ENCODE measurements at regions not wholly inside any gene's neighbourhood (a gene's known extent, or its start where the extent isn't known, plus 50 kb on each side); places are given as distances from the start of the nearest gene placed in this dataset.

- Mint-ChIP-seq H3K4me3 (no peak overlapping the region), H3K27ac (no peak overlapping the region), H3K36me3 (no peaks in the 10 kb centered on the region), H3K9me3 (peaks cover 0 to 4% (median 0%) of the 10 kb centered on the region in 9 donors), H3K4me1 (no peaks in the 10 kb centered on the region), H3K27me3 (peaks cover 5 to 61% (median 15%) of the 10 kb centered on the region in 5 donors)
- DNase-seq (no peak), ATAC-seq (no peak)
- POLR2A ChIA-PET = no interaction called here
Observed at GRCh38 chr1:162984699-162985098, 84.5 kb upstream of the RGS4 start.

DNA sequence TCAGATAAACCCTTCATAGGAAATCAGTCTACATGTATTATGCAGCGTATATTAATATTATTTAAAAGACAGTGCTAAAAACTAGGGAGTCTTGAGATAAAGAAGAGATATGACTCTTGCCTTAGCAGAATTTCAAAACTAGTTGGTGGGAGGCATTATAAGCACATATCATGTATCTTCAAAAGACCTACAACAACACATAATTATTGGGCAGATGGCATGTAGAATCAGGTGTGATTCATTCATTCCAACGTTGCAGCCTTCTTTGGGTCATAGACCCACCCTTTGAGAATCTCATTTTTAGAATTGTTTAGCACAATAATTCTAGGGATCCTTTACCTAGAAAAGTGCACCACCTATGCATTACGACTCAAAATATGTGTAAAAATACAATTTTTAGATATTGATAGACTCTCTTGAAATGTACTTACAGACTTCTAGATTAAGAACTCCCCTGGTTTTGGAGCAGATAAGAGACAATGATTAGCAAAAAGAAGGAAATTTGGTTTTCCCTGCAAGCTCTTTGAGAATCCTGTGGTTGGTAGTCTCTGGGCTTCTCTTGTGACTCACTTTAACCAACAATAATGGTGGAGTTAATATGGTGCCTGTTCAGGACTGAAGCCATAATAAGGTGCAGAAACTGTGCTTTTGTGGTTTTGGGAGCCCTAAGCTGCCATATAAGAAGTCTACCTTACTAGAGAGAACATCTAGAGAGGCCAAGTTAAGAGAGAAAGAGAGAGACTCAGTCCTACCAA lies 85.3 kb upstream of the RGS4 start:
- no peak overlapping the region for H3K27ac Mint-ChIP-seq
- H3K27me3 Mint-ChIP-seq = peaks cover 4 to 53% (median 10%) of the 10 kb centered on the region in 5 donors
- ATAC-seq = no peak
- no peaks in the 10 kb centered on the region for H3K4me1 Mint-ChIP-seq
- peaks cover 0 to 4% (median 0%) of the 10 kb centered on the region in 9 donors for H3K9me3 Mint-ChIP-seq
- H3K4me3 Mint-ChIP-seq = no peak overlapping the region
- POLR2A ChIA-PET = no interaction called here
- no peaks in the 10 kb centered on the region for H3K36me3 Mint-ChIP-seq
- no peak for DNase-seq

DNA sequence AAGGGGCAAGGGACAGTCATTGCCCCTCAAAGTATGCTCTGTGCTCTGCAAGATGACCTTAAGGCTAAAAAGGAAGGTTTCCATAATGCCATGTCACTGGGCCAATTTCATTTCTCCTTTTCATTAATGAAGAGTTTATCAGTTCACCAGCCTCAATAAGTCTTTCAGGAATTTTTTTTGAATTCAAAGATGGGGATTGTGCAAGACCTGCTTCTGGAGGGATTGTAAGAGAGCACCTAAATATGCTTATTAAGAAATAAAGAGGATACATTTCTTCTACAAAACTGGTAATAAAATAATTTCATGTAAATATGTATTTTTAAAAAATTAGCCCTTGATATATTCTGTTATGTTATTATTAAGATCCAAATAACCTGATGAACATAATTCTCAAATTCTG lies 86.8 kb upstream of the RGS4 start:
- no peak overlapping the region for H3K4me3 Mint-ChIP-seq
- POLR2A ChIA-PET = no interaction called here
- no peak for ATAC-seq
- no peaks in the 10 kb centered on the region for H3K4me1 Mint-ChIP-seq
- H3K27ac Mint-ChIP-seq = no peak overlapping the region
- no peaks in the 10 kb centered on the region for H3K36me3 Mint-ChIP-seq
- H3K27me3 Mint-ChIP-seq = peaks cover 2 to 38% (median 6%) of the 10 kb centered on the region in 5 donors
- DNase-seq = no peak
- H3K9me3 Mint-ChIP-seq = peaks cover 0 to 5% (median 0%) of the 10 kb centered on the region in 9 donors

DNA sequence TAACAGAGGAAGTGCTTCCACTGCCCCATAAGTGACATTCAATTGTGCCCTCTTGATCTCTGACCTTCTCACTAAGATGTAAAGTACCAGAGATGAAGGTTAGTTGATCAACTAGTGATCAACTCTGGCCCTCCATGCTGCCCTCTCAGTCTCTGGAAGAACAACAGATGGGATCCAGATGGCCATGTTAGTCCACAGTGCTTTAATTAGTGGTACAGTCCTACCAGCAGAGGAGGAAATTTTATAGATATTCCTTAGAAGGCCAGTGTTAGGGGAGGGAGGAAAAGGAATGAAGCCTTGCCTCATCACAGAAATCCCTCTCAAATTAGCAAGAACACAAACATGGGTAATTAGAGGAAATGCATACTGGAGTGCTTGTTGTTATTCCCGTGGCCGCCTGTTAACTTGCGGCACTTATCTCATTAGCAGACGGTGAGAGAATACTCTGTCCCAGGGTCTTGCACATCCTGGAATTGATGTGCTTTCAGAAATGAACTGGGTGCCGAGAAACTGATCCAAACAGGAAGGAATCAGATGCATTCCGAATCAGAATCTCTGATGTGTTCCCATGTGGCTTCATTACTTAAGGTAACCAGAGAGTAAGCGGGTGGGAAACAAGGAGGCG lies 91.1 kb upstream of the RGS4 start:
- POLR2A ChIA-PET = no interaction called here
- peaks cover 0 to 18% (median 4%) of the 10 kb centered on the region in 5 donors for H3K27me3 Mint-ChIP-seq
- no peak overlapping the region for H3K4me3 Mint-ChIP-seq
- H3K9me3 Mint-ChIP-seq = peaks cover 0 to 5% (median 0%) of the 10 kb centered on the region in 9 donors
- no peaks in the 10 kb centered on the region for H3K36me3 Mint-ChIP-seq
- H3K27ac Mint-ChIP-seq = no peak overlapping the region
- ATAC-seq (no peak), DNase-seq (no peak)
- H3K4me1 Mint-ChIP-seq = no peaks in the 10 kb centered on the region

GRCh38 chr1:162976628-162977027 lies 92.5 kb upstream of the RGS4 start:
- peaks cover 0 to 5% (median 0%) of the 10 kb centered on the region in 9 donors for H3K9me3 Mint-ChIP-seq
- H3K4me1 Mint-ChIP-seq = no peaks in the 10 kb centered on the region
- POLR2A ChIA-PET = no interaction called here
- H3K36me3 Mint-ChIP-seq = no peaks in the 10 kb centered on the region
- peaks cover 0 to 16% (median 5%) of the 10 kb centered on the region in 5 donors for H3K27me3 Mint-ChIP-seq
- no peak overlapping the region for H3K4me3 Mint-ChIP-seq
- ATAC-seq = no peak
- DNase-seq = no peak
- no peak overlapping the region for H3K27ac Mint-ChIP-seq

DNA sequence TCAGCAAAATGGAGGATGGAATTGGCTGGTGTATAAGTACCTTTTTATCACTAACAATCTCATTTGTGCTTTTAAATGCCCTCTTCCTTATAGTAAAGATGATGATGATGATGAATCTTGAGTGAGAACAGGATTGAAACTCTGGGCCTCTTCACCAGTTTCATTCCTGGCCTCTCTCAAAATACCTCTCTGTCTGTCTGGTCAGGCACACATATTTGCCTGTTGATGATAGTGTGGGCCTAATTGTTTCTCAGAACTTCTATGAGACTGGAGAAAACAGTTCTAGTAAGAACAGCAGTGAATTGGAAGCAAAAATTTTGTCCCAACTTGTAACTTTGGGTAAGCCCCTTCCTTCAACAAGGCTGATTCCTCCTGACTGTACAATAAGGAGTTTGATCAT lies 94.4 kb upstream of the RGS4 start:
- Mint-ChIP-seq H3K27me3 (peaks cover 0 to 13% (median 8%) of the 10 kb centered on the region in 5 donors), H3K4me3 (no peak overlapping the region), H3K9me3 (peaks cover 0 to 5% (median 0%) of the 10 kb centered on the region in 9 donors), H3K27ac (no peak overlapping the region), H3K36me3 (no peaks in the 10 kb centered on the region), H3K4me1 (no peaks in the 10 kb centered on the region)
- DNase-seq (no peak), ATAC-seq (no peak)
- POLR2A ChIA-PET = no interaction called here

GRCh38 chr1:162973381-162973795 lies 95.8 kb upstream of the RGS4 start:
- Mint-ChIP-seq H3K27me3 (peaks cover 0 to 16% (median 12%) of the 10 kb centered on the region in 5 donors), H3K4me1 (no peaks in the 10 kb centered on the region), H3K4me3 (no peak overlapping the region), H3K9me3 (no peaks in the 10 kb centered on the region), H3K36me3 (no peaks in the 10 kb centered on the region), H3K27ac (no peak overlapping the region)
- no peak for ATAC-seq
- DNase-seq = no peak
- POLR2A ChIA-PET = no interaction called here

GRCh38 chr1:162972773-162973172 lies 96.4 kb upstream of the RGS4 start:
- Mint-ChIP-seq H3K36me3 (no peaks in the 10 kb centered on the region), H3K4me3 (no peak overlapping the region), H3K27me3 (peaks cover 0 to 16% (median 8%) of the 10 kb centered on the region in 5 donors), H3K9me3 (no peaks in the 10 kb centered on the region), H3K27ac (no peak overlapping the region), H3K4me1 (no peaks in the 10 kb centered on the region)
- ATAC-seq = no peak
- DNase-seq = no peak
- POLR2A ChIA-PET = no interaction called here

DNA sequence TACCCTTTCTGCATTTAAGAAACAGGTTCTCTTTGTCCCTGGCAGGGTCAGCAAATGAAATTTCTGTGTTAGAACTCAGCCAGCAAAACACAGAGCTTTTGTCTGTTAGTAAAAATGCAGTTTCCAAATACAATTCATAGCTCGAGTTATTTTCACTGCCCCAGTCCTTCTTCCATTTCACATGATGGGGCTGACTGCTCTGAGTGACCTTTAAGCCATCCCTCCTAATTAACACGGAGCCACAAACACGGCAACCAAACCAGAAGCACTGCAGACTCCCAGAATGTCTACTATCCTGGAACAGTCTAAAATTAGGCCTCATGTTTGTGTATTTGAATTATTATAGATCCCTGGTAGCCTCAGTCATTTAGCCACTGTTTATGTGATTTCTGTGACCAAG lies 99.1 kb upstream of the RGS4 start:
- Mint-ChIP-seq H3K4me1 (no peaks in the 10 kb centered on the region), H3K27ac (no peak overlapping the region), H3K4me3 (no peak overlapping the region), H3K36me3 (no peaks in the 10 kb centered on the region), H3K9me3 (no peaks in the 10 kb centered on the region), H3K27me3 (peaks cover 0 to 16% (median 7%) of the 10 kb centered on the region in 5 donors)
- ATAC-seq (no peak), DNase-seq (no peak)
- POLR2A ChIA-PET = no interaction called here

DNA sequence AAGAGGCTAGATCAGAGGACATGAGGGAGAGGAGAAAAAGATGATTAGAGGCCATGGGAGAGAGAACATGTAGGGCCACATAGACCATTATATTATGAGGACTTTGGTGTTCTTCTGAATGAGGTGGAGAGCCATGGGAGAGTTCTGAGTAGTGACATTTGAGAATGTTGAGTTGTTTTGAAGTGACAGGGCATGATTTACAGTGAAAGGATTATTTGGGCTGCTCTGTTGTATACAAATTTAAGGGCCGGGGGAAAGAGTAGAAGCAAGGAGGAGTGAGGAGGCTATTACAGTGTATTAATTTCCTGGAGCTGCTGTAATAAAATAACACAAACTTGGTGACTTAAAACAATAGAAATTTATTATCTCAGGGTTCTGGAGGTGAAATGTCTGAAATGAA lies 102.5 kb upstream of the RGS4 start:
- POLR2A ChIA-PET = no interaction called here
- ATAC-seq = no peak
- no peak overlapping the region for H3K27ac Mint-ChIP-seq
- H3K4me3 Mint-ChIP-seq = no peak overlapping the region
- no peak for DNase-seq
- peaks cover 1 to 12% (median 9%) of the 10 kb centered on the region in 5 donors for H3K27me3 Mint-ChIP-seq
- peaks cover 0 to 10% (median 4%) of the 10 kb centered on the region in 9 donors for H3K9me3 Mint-ChIP-seq
- H3K4me1 Mint-ChIP-seq = no peaks in the 10 kb centered on the region
- H3K36me3 Mint-ChIP-seq = no peaks in the 10 kb centered on the region

DNA sequence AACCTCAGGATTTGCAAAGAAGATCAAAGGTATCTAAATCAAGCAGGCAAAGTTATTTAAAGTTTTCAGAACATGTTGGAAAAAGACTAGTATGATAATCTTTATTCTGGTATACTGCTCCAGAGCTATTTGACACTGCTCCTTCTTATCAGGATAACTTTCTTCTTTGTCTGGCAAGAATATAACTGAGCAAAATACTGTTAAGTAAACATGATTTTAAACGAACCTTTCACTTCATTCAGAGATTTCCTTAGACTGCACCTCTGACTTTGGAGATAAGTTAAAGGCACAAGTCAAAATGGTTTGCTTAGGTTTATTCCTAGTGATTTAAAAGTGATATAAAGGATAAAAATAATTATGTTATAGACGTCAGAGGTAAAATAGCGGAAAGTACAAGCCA lies 103.9 kb upstream of the CCDC190 start:
- POLR2A ChIA-PET = no interaction called here
- Mint-ChIP-seq H3K4me1 (no peaks in the 10 kb centered on the region), H3K27me3 (peaks cover 0 to 11% (median 7%) of the 10 kb centered on the region in 5 donors), H3K27ac (no peak overlapping the region), H3K36me3 (no peaks in the 10 kb centered on the region), H3K4me3 (no peak overlapping the region), H3K9me3 (peaks cover 0 to 10% (median 4%) of the 10 kb centered on the region in 9 donors)
- no peak for DNase-seq
- ATAC-seq = no peak

GRCh38 chr1:162956922-162957321 lies 95.9 kb upstream of the CCDC190 start:
- DNase-seq (no peak), ATAC-seq (no peak)
- H3K36me3 Mint-ChIP-seq = no peaks in the 10 kb centered on the region
- POLR2A ChIA-PET = no interaction called here
- peaks cover 0 to 3% (median 0%) of the 10 kb centered on the region in 9 donors for H3K9me3 Mint-ChIP-seq
- H3K27me3 Mint-ChIP-seq = peaks cover 2 to 40% (median 18%) of the 10 kb centered on the region in 5 donors
- no peak overlapping the region for H3K4me3 Mint-ChIP-seq
- H3K4me1 Mint-ChIP-seq = peaks cover 0 to 1% (median 0%) of the 10 kb centered on the region in 4 donors
- no peak overlapping the region for H3K27ac Mint-ChIP-seq

DNA sequence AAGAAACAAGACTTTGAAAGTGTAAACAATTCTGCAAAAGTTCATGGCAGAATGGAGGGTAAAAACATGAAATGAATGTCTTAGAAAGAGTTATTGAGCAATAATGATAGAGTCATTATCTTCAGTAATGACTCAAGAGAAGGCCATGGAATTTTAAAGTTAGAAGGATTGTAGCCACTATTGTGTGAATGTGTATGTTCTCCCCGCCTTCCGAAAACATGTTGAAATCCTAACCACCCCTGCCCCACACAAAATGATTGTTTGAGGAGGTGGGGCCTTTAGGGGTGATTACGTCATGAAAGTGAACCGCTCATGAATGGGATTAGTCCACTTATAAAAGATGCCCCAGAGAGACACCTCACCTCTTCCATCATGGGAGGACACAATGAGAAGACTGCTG lies 93.8 kb upstream of the CCDC190 start:
- Mint-ChIP-seq H3K4me3 (no peak overlapping the region), H3K4me1 (peaks cover 0 to 2% (median 0%) of the 10 kb centered on the region in 4 donors), H3K9me3 (peaks cover 0 to 2% (median 0%) of the 10 kb centered on the region in 9 donors), H3K27ac (no peak overlapping the region), H3K36me3 (no peaks in the 10 kb centered on the region), H3K27me3 (peaks cover 2 to 43% (median 17%) of the 10 kb centered on the region in 5 donors)
- ATAC-seq (no peak), DNase-seq (no peak)
- POLR2A ChIA-PET = no interaction called here
